Small intestine (tissue), 7 donors: ENCODE measurements at regions not wholly inside any gene's neighbourhood (a gene's known extent, or its start where the extent isn't known, plus 50 kb on each side); places are given as distances from the start of the nearest gene placed in this dataset.

ENCODE experiments used
- DNase-seq, 2 donors: peaks; one replicate each; pipeline versions ENCODE4 v3.0.0 to v3.0.0-alpha.2; 2013
- FAIRE-seq: peaks from 2 replicates; lab custom pipeline; 2012; peaks lifted over from hg19 to GRCh38; lab: Jason Lieb, UNC
- H3K27ac ChIP-seq, 3 donors: one replicate each; pipeline ENCODE4 v1.5.1; 2013; ENCODE audit warnings: low read length in 2 of 3, mild to moderate bottlenecking in 2 of 3, control low read depth in 1 of 3, inconsistent platforms in 1 of 3, low read depth in 1 of 3, moderate library complexity in 1 of 3
- H3K27me3 ChIP-seq, 3 donors: one replicate each; pipeline ENCODE4 v1.6.1; 2013; ENCODE audit warnings: low read length in 3 of 3, inconsistent platforms in 1 of 3; ENCODE audit not compliant: control insufficient read depth in 3 of 3, insufficient read depth in 3 of 3
- H3K36me3 ChIP-seq, 3 donors: one replicate each; pipeline ENCODE4 v1.6.1; 2013; ENCODE audit warnings: low read length in 3 of 3, inconsistent platforms in 1 of 3, low read depth in 1 of 3, mild to moderate bottlenecking in 1 of 3, moderate library complexity in 1 of 3; ENCODE audit not compliant: control insufficient read depth in 3 of 3, insufficient read depth in 2 of 3
- H3K4me1 ChIP-seq, 3 donors: one replicate each; pipeline ENCODE4 v1.6.1; 2013; ENCODE audit warnings: low read length in 2 of 3, inconsistent platforms in 1 of 3, low read depth in 1 of 3, mild to moderate bottlenecking in 1 of 3, moderate library complexity in 1 of 3; ENCODE audit not compliant: control insufficient read depth in 3 of 3, insufficient read depth in 2 of 3
- H3K4me3 ChIP-seq, 3 donors: one replicate each; pipeline ENCODE4 v1.5.1; 2013; ENCODE audit warnings: low read length in 3 of 3, control low read depth in 1 of 3, inconsistent platforms in 1 of 3, low read depth in 1 of 3, mild to moderate bottlenecking in 1 of 3, moderate library complexity in 1 of 3
- H3K9me3 ChIP-seq, 2 donors: one replicate each; pipeline ENCODE4 v1.6.1; 2013; ENCODE audit warnings: low read depth in 1 of 2, low read length in 1 of 2; ENCODE audit not compliant: control insufficient read depth in 2 of 2, insufficient read depth in 1 of 2
- WGBS, 3 donors: extraction: QIAGEN DNeasy Blood & Tissue Kit; methylation state at CpG; one replicate each; pipeline ENCODE4 v1.1.7; 2013; 5-methylcytosine and 5-hydroxymethylcytosine counted together
- donor health status: healthy with polysubstance abuse.
- donor health status: control.
- donor health status: control.
- donor health status: Bipolar disorder and iron deficiency.
- donor health status: healthy.

- Histone ChIP-seq H3K9me3 (no peaks in the 10 kb centered on the region), H3K4me1 (no peaks in the 10 kb centered on the region), H3K4me3 (no peak overlapping the region), H3K27me3 (no peaks in the 10 kb centered on the region), H3K36me3 (no peaks in the 10 kb centered on the region), H3K27ac (no peak overlapping the region)
- FAIRE-seq (no peak), DNase-seq (no peak)
- WGBS, 3 donors, result 26 to 41% (median 32%) methylated on average over 1 of the region's 1 CpG
Observed at GRCh38 chr13:61358599-61358998, 57.0 kb downstream of the PCDH20 start.

- DNase-seq (no peak), FAIRE-seq (no peak)
- H3K4me3 ChIP-seq, result no peak overlapping the region
- H3K27ac ChIP-seq, result no peak overlapping the region
- H3K27me3 ChIP-seq, result no peaks in the 10 kb centered on the region
- no peaks in the 10 kb centered on the region for H3K36me3 ChIP-seq
- no peaks in the 10 kb centered on the region for H3K4me1 ChIP-seq
- H3K9me3 ChIP-seq, result no peaks in the 10 kb centered on the region
- WGBS, 3 donors, result 72 to 83% (median 75%) methylated on average over 5 of the region's 5 CpGs
Observed at GRCh38 chr13:61350341-61350740, 65.3 kb downstream of the PCDH20 start.

- Histone ChIP-seq H3K27ac (no peak overlapping the region), H3K27me3 (no peaks in the 10 kb centered on the region), H3K4me3 (no peak overlapping the region), H3K9me3 (peaks cover 0 to 1% of the 10 kb centered on the region in 2 donors), H3K36me3 (no peaks in the 10 kb centered on the region), H3K4me1 (no peaks in the 10 kb centered on the region)
- 84 to 94% (median 89%) methylated on average over 36 to 45 of the region's 45 CpGs for WGBS, 3 donors
- FAIRE-seq (no peak), DNase-seq (no peak)
Observed at GRCh38 chr13:61339054-61339621, 76.5 kb downstream of the PCDH20 start.

- H3K4me3 ChIP-seq, result no peak overlapping the region
- H3K4me1 ChIP-seq, result no peaks in the 10 kb centered on the region
- no peaks in the 10 kb centered on the region for H3K9me3 ChIP-seq
- H3K27me3 ChIP-seq, result no peaks in the 10 kb centered on the region
- no peak for DNase-seq
- FAIRE-seq, result no peak
- 72 to 86% (median 78%) methylated on average over 1 of the region's 1 CpG for WGBS, 3 donors
- no peaks in the 10 kb centered on the region for H3K36me3 ChIP-seq
- no peak overlapping the region for H3K27ac ChIP-seq
Observed at GRCh38 chr13:61316647-61317046, 99.0 kb downstream of the PCDH20 start.

- Histone ChIP-seq H3K27ac (no peak overlapping the region), H3K4me1 (no peaks in the 10 kb centered on the region), H3K4me3 (no peak overlapping the region), H3K9me3 (peaks cover 0 to 3% of the 10 kb centered on the region in 2 donors), H3K36me3 (no peaks in the 10 kb centered on the region), H3K27me3 (no peaks in the 10 kb centered on the region)
- DNase-seq, result no peak
- WGBS, 3 donors, result 69 to 92% (median 85%) methylated on average over 2 of the region's 2 CpGs
- no peak for FAIRE-seq
Observed at GRCh38 chr13:61294467-61295191, 121.0 kb downstream of the PCDH20 start.

GRCh38 chr13:61286148-61286745 lies 129.4 kb downstream of the PCDH20 start:
- no peaks in the 10 kb centered on the region for H3K36me3 ChIP-seq
- peak; percentile 2 to 7 for DNase-seq
- H3K27ac ChIP-seq, result no peak overlapping the region
- FAIRE-seq, result no peak
- no peaks in the 10 kb centered on the region for H3K9me3 ChIP-seq
- no peaks in the 10 kb centered on the region for H3K4me1 ChIP-seq
- WGBS, 3 donors, result 61 to 72% (median 70%) methylated on average over 4 of the region's 4 CpGs
- no peaks in the 10 kb centered on the region for H3K27me3 ChIP-seq
- H3K4me3 ChIP-seq, result no peak overlapping the region

- DNase-seq, result no peak
- FAIRE-seq, result no peak
- WGBS, 3 donors, result 63 to 75% (median 68%) methylated on average over 5 of the region's 5 CpGs
- Histone ChIP-seq H3K4me1 (no peaks in the 10 kb centered on the region), H3K36me3 (no peaks in the 10 kb centered on the region), H3K27me3 (no peaks in the 10 kb centered on the region), H3K27ac (no peak overlapping the region), H3K9me3 (no peaks in the 10 kb centered on the region), H3K4me3 (no peak overlapping the region)
Observed at GRCh38 chr13:61277586-61278276, 137.9 kb downstream of the PCDH20 start.

- Histone ChIP-seq H3K27me3 (no peaks in the 10 kb centered on the region), H3K27ac (no peak overlapping the region), H3K9me3 (no peaks in the 10 kb centered on the region), H3K36me3 (no peaks in the 10 kb centered on the region), H3K4me3 (no peak overlapping the region), H3K4me1 (no peaks in the 10 kb centered on the region)
- 81 to 96% (median 90%) methylated on average over 1 of the region's 1 CpG for WGBS, 3 donors
- FAIRE-seq (no peak), DNase-seq (no peak)
Observed at GRCh38 chr13:61277088-61277487, 138.6 kb downstream of the PCDH20 start.
